ENCODE measurements at regions not wholly inside any gene's neighbourhood (a gene's known extent, or its start where the extent isn't known, plus 50 kb on each side); places are given as distances from the start of the nearest gene placed in this dataset.
A peak's percentile ranks its signal among the peaks of the same experiment; 100 is the strongest.

GRCh38 chr2:2836343-2837070, 505.4 kb upstream of the MYT1L start:
- Mint-ChIP-seq H3K27me3 (no peaks in the 10 kb centered on the region), H3K4me3 (no peak overlapping the region), H3K9me3 (ENCODE audit: low read depth) (no peaks in the 10 kb centered on the region), H3K36me3 (no peaks in the 10 kb centered on the region), H3K4me1 (no peaks in the 10 kb centered on the region), H3K27ac (no peak overlapping the region)
- DNase-seq (peak; percentile 4), ATAC-seq (no peak)
- CTCF ChIA-PET, result no interaction called here

- Mint-ChIP-seq H3K4me1 (no peaks in the 10 kb centered on the region), H3K9me3 (ENCODE audit: low read depth) (no peaks in the 10 kb centered on the region), H3K36me3 (no peaks in the 10 kb centered on the region), H3K27me3 (no peaks in the 10 kb centered on the region), H3K4me3 (no peak overlapping the region), H3K27ac (no peak overlapping the region)
- CTCF ChIA-PET, result no interaction called here
- DNase-seq (peak; percentile 31), ATAC-seq (no peak)
Measured at GRCh38 chr2:2834516-2835254, 503.6 kb upstream of the MYT1L start.

GRCh38 chr2:2834105-2834504, 503.0 kb upstream of the MYT1L start:
- Mint-ChIP-seq H3K36me3 (no peaks in the 10 kb centered on the region), H3K4me1 (no peaks in the 10 kb centered on the region), H3K4me3 (no peak overlapping the region), H3K9me3 (ENCODE audit: low read depth) (no peaks in the 10 kb centered on the region), H3K27me3 (no peaks in the 10 kb centered on the region), H3K27ac (no peak overlapping the region)
- ATAC-seq, result no peak
- CTCF ChIA-PET, result no interaction called here
- peak; percentile 1 for DNase-seq

GRCh38 chr2:2832657-2833056, 501.6 kb upstream of the MYT1L start:
- H3K9me3 Mint-ChIP-seq (ENCODE audit: low read depth), result no peaks in the 10 kb centered on the region
- CTCF ChIA-PET, result no interaction called here
- H3K4me3 Mint-ChIP-seq, result no peak overlapping the region
- no peaks in the 10 kb centered on the region for H3K4me1 Mint-ChIP-seq
- no peak for DNase-seq
- H3K36me3 Mint-ChIP-seq, result no peaks in the 10 kb centered on the region
- no peaks in the 10 kb centered on the region for H3K27me3 Mint-ChIP-seq
- no peak for ATAC-seq
- H3K27ac Mint-ChIP-seq, result no peak overlapping the region

- Mint-ChIP-seq H3K9me3 (ENCODE audit: low read depth) (no peaks in the 10 kb centered on the region), H3K36me3 (no peaks in the 10 kb centered on the region), H3K27ac (no peak overlapping the region), H3K4me3 (no peak overlapping the region), H3K27me3 (no peaks in the 10 kb centered on the region), H3K4me1 (no peaks in the 10 kb centered on the region)
- ATAC-seq (no peak), DNase-seq (peak; percentile 12)
- CTCF ChIA-PET, result no interaction called here
Measured at GRCh38 chr2:2831633-2832032, 500.6 kb upstream of the MYT1L start.

GRCh38 chr2:2830576-2830975, 499.5 kb upstream of the MYT1L start:
- no peak for ATAC-seq

GRCh38 chr2:2828774-2829368, 497.8 kb upstream of the MYT1L start:
- DNase-seq, result peak; percentile 21
- Mint-ChIP-seq H3K27me3 (no peaks in the 10 kb centered on the region), H3K36me3 (no peaks in the 10 kb centered on the region), H3K9me3 (ENCODE audit: low read depth) (peaks cover 2% of the 10 kb centered on the region), H3K4me3 (no peak overlapping the region), H3K4me1 (no peaks in the 10 kb centered on the region), H3K27ac (no peak overlapping the region)
- CTCF ChIA-PET, result no interaction called here
- ATAC-seq, result no peak

More at GRCh38 chr2:2830576-2830975, 499.5 kb upstream of the MYT1L start:
- H3K27me3 Mint-ChIP-seq, result no peaks in the 10 kb centered on the region
- no peaks in the 10 kb centered on the region for H3K36me3 Mint-ChIP-seq
- no peaks in the 10 kb centered on the region for H3K4me1 Mint-ChIP-seq
- CTCF ChIA-PET, result no interaction called here
- no peaks in the 10 kb centered on the region for H3K9me3 Mint-ChIP-seq (ENCODE audit: low read depth)
- no peak overlapping the region for H3K4me3 Mint-ChIP-seq
- no peak overlapping the region for H3K27ac Mint-ChIP-seq
- DNase-seq, result peak; percentile 5

GRCh38 chr2:2827761-2828221, 496.7 kb upstream of the MYT1L start:
- ATAC-seq, result no peak
- H3K36me3 Mint-ChIP-seq, result no peaks in the 10 kb centered on the region
- H3K4me3 Mint-ChIP-seq, result no peak overlapping the region
- H3K4me1 Mint-ChIP-seq, result no peaks in the 10 kb centered on the region
- H3K27me3 Mint-ChIP-seq, result no peaks in the 10 kb centered on the region
- DNase-seq, result peak; percentile 31
- peaks cover 2% of the 10 kb centered on the region for H3K9me3 Mint-ChIP-seq (ENCODE audit: low read depth)
- no peak overlapping the region for H3K27ac Mint-ChIP-seq
- CTCF ChIA-PET, result no interaction called here

- ATAC-seq (no peak), DNase-seq (peak; percentile 32)
- no peaks in the 10 kb centered on the region for H3K4me1 Mint-ChIP-seq
- no peaks in the 10 kb centered on the region for H3K36me3 Mint-ChIP-seq
- H3K4me3 Mint-ChIP-seq, result no peak overlapping the region
- no peaks in the 10 kb centered on the region for H3K27me3 Mint-ChIP-seq
- CTCF ChIA-PET, result no interaction called here
- no peak overlapping the region for H3K27ac Mint-ChIP-seq
- peaks cover 2% of the 10 kb centered on the region for H3K9me3 Mint-ChIP-seq (ENCODE audit: low read depth)
Measured at GRCh38 chr2:2827046-2827636, 496.1 kb upstream of the MYT1L start.

- Mint-ChIP-seq H3K27me3 (no peaks in the 10 kb centered on the region), H3K4me3 (no peak overlapping the region), H3K36me3 (no peaks in the 10 kb centered on the region), H3K27ac (no peak overlapping the region), H3K9me3 (ENCODE audit: low read depth) (peaks cover 2% of the 10 kb centered on the region), H3K4me1 (no peaks in the 10 kb centered on the region)
- CTCF ChIA-PET, result no interaction called here
- DNase-seq, result peak; percentile 22
- ATAC-seq, result no peak
Measured at GRCh38 chr2:2826621-2827020, 495.5 kb upstream of the MYT1L start.

- Mint-ChIP-seq H3K36me3 (no peaks in the 10 kb centered on the region), H3K27ac (no peak overlapping the region), H3K4me1 (no peaks in the 10 kb centered on the region), H3K9me3 (ENCODE audit: low read depth) (peaks cover 4% of the 10 kb centered on the region), H3K4me3 (no peak overlapping the region), H3K27me3 (no peaks in the 10 kb centered on the region)
- no peak for ATAC-seq
- peak; percentile 2 for DNase-seq
- CTCF ChIA-PET, result no interaction called here
Measured at GRCh38 chr2:2826209-2826551, 495.1 kb upstream of the MYT1L start.

GRCh38 chr2:2825516-2826208, 494.6 kb upstream of the MYT1L start:
- Mint-ChIP-seq H3K27ac (no peak overlapping the region), H3K9me3 (ENCODE audit: low read depth) (peaks cover 4% of the 10 kb centered on the region), H3K36me3 (no peaks in the 10 kb centered on the region), H3K4me1 (no peaks in the 10 kb centered on the region), H3K27me3 (no peaks in the 10 kb centered on the region), H3K4me3 (no peak overlapping the region)
- CTCF ChIA-PET, result no interaction called here
- DNase-seq, result peak; percentile 9
- ATAC-seq, result no peak

GRCh38 chr2:2825062-2825461, 494.0 kb upstream of the MYT1L start:
- DNase-seq (no peak), ATAC-seq (no peak)
- no peaks in the 10 kb centered on the region for H3K36me3 Mint-ChIP-seq
- no peak overlapping the region for H3K4me3 Mint-ChIP-seq
- no peaks in the 10 kb centered on the region for H3K27me3 Mint-ChIP-seq
- H3K9me3 Mint-ChIP-seq (ENCODE audit: low read depth), result peaks cover 4% of the 10 kb centered on the region
- H3K4me1 Mint-ChIP-seq, result no peaks in the 10 kb centered on the region
- CTCF ChIA-PET, result no interaction called here
- no peak overlapping the region for H3K27ac Mint-ChIP-seq

All from activated CD8-positive, alpha-beta memory T cell treated with anti-CD3 and anti-CD28 coated beads, Interleukin-2, amount 10 ng/mL, durations not matched to agents 7 days and 5 days (primary cell).